ENCODE measurements at regions not wholly inside any gene's neighbourhood (a gene's known extent, or its start where the extent isn't known, plus 50 kb on each side); places are given as distances from the start of the nearest gene placed in this dataset.

GRCh38 chr11:133705873-133706272, 139.4 kb downstream of the SPATA19 start:
- Mint-ChIP-seq H3K4me1 (ENCODE audit: low read depth) (no peaks in the 10 kb centered on the region), H3K36me3 (ENCODE audit: low read depth) (no peaks in the 10 kb centered on the region), H3K27ac (no peak overlapping the region), H3K27me3 (ENCODE audit: low read depth) (no peaks in the 10 kb centered on the region), H3K9me3 (ENCODE audit: insufficient read depth) (no peaks in the 10 kb centered on the region), H3K4me3 (no peak overlapping the region)
- ChIA-PET POLR2A (no interaction called here), CTCF (no interaction called here)
- ATAC-seq (no peak), DNase-seq (no peak)

GRCh38 chr11:133705074-133705648, 140.2 kb downstream of the SPATA19 start:
- ATAC-seq (no peak), DNase-seq (no peak)
- Mint-ChIP-seq H3K27me3 (ENCODE audit: low read depth) (no peaks in the 10 kb centered on the region), H3K27ac (no peak overlapping the region), H3K36me3 (ENCODE audit: low read depth) (no peaks in the 10 kb centered on the region), H3K9me3 (ENCODE audit: insufficient read depth) (no peaks in the 10 kb centered on the region), H3K4me1 (ENCODE audit: low read depth) (no peaks in the 10 kb centered on the region), H3K4me3 (no peak overlapping the region)
- POLR2A ChIA-PET: no interaction called here
- CTCF ChIA-PET: no interaction called here

- DNase-seq: no peak
- Mint-ChIP-seq H3K27ac (no peak overlapping the region), H3K27me3 (ENCODE audit: low read depth) (no peaks in the 10 kb centered on the region), H3K36me3 (ENCODE audit: low read depth) (no peaks in the 10 kb centered on the region), H3K9me3 (ENCODE audit: insufficient read depth) (no peaks in the 10 kb centered on the region), H3K4me1 (ENCODE audit: low read depth) (no peaks in the 10 kb centered on the region), H3K4me3 (no peak overlapping the region)
- POLR2A ChIA-PET: no interaction called here
- no peak for ATAC-seq
- CTCF ChIA-PET: no interaction called here
Observed at GRCh38 chr11:133699071-133699470, 146.2 kb downstream of the SPATA19 start.

- H3K27ac Mint-ChIP-seq: no peak overlapping the region
- H3K9me3 Mint-ChIP-seq (ENCODE audit: insufficient read depth): no peaks in the 10 kb centered on the region
- no peaks in the 10 kb centered on the region for H3K27me3 Mint-ChIP-seq (ENCODE audit: low read depth)
- ATAC-seq: no peak
- POLR2A ChIA-PET: no interaction called here
- no peaks in the 10 kb centered on the region for H3K36me3 Mint-ChIP-seq (ENCODE audit: low read depth)
- H3K4me1 Mint-ChIP-seq (ENCODE audit: low read depth): no peaks in the 10 kb centered on the region
- DNase-seq: no peak
- CTCF ChIA-PET: interaction anchor here (0.7 kb wide), 1 partner anchor 87 kb away, joined by 3 read pairs; no protein-coding TSS in a partner anchor
- no peak overlapping the region for H3K4me3 Mint-ChIP-seq
Observed at GRCh38 chr11:133698654-133699053, 146.7 kb downstream of the SPATA19 start.

- Mint-ChIP-seq H3K4me1 (ENCODE audit: low read depth) (no peaks in the 10 kb centered on the region), H3K27me3 (ENCODE audit: low read depth) (no peaks in the 10 kb centered on the region), H3K36me3 (ENCODE audit: low read depth) (no peaks in the 10 kb centered on the region), H3K27ac (no peak overlapping the region), H3K4me3 (no peak overlapping the region), H3K9me3 (ENCODE audit: insufficient read depth) (no peaks in the 10 kb centered on the region)
- ChIA-PET POLR2A (no interaction called here), CTCF (no interaction called here)
- ATAC-seq: no peak
- DNase-seq: no peak
Observed at GRCh38 chr11:133697603-133698180, 147.6 kb downstream of the SPATA19 start.

- POLR2A ChIA-PET: no interaction called here
- Mint-ChIP-seq H3K9me3 (ENCODE audit: insufficient read depth) (no peaks in the 10 kb centered on the region), H3K27ac (no peak overlapping the region), H3K4me1 (ENCODE audit: low read depth) (no peaks in the 10 kb centered on the region), H3K36me3 (ENCODE audit: low read depth) (no peaks in the 10 kb centered on the region), H3K27me3 (ENCODE audit: low read depth) (no peaks in the 10 kb centered on the region), H3K4me3 (no peak overlapping the region)
- ATAC-seq (no peak), DNase-seq (no peak)
- CTCF ChIA-PET: no interaction called here
Observed at GRCh38 chr11:133697161-133697560, 148.2 kb downstream of the SPATA19 start.

GRCh38 chr11:133695387-133695786, 149.9 kb downstream of the SPATA19 start:
- CTCF ChIA-PET: no interaction called here
- H3K9me3 Mint-ChIP-seq (ENCODE audit: insufficient read depth): no peaks in the 10 kb centered on the region
- no peaks in the 10 kb centered on the region for H3K36me3 Mint-ChIP-seq (ENCODE audit: low read depth)
- H3K4me1 Mint-ChIP-seq (ENCODE audit: low read depth): no peaks in the 10 kb centered on the region
- no peak overlapping the region for H3K27ac Mint-ChIP-seq
- DNase-seq (no peak), ATAC-seq (no peak)
- H3K27me3 Mint-ChIP-seq (ENCODE audit: low read depth): no peaks in the 10 kb centered on the region
- POLR2A ChIA-PET: no interaction called here
- no peak overlapping the region for H3K4me3 Mint-ChIP-seq

- Mint-ChIP-seq H3K27me3 (ENCODE audit: low read depth) (peaks cover 2% of the 10 kb centered on the region), H3K36me3 (ENCODE audit: low read depth) (no peaks in the 10 kb centered on the region), H3K27ac (no peak overlapping the region), H3K4me3 (no peak overlapping the region), H3K9me3 (ENCODE audit: insufficient read depth) (no peaks in the 10 kb centered on the region), H3K4me1 (ENCODE audit: low read depth) (no peaks in the 10 kb centered on the region)
- DNase-seq (no peak), ATAC-seq (no peak)
- ChIA-PET CTCF (no interaction called here), POLR2A (no interaction called here)
Observed at GRCh38 chr11:133694701-133695100, 150.6 kb downstream of the SPATA19 start.

GRCh38 chr11:133693110-133693509, 152.2 kb downstream of the SPATA19 start:
- Mint-ChIP-seq H3K36me3 (ENCODE audit: low read depth) (no peaks in the 10 kb centered on the region), H3K4me1 (ENCODE audit: low read depth) (no peaks in the 10 kb centered on the region), H3K9me3 (ENCODE audit: insufficient read depth) (no peaks in the 10 kb centered on the region), H3K27me3 (ENCODE audit: low read depth) (peaks cover 2% of the 10 kb centered on the region), H3K4me3 (no peak overlapping the region), H3K27ac (no peak overlapping the region)
- ChIA-PET POLR2A (no interaction called here), CTCF (no interaction called here)
- DNase-seq: no peak
- no peak for ATAC-seq

- Mint-ChIP-seq H3K4me3 (no peak overlapping the region), H3K4me1 (ENCODE audit: low read depth) (no peaks in the 10 kb centered on the region), H3K9me3 (ENCODE audit: insufficient read depth) (no peaks in the 10 kb centered on the region), H3K36me3 (ENCODE audit: low read depth) (no peaks in the 10 kb centered on the region), H3K27me3 (ENCODE audit: low read depth) (peaks cover 2% of the 10 kb centered on the region), H3K27ac (no peak overlapping the region)
- POLR2A ChIA-PET: no interaction called here
- CTCF ChIA-PET: no interaction called here
- ATAC-seq (no peak), DNase-seq (no peak)
Observed at GRCh38 chr11:133692126-133692934, 153.0 kb downstream of the SPATA19 start.

GRCh38 chr11:133687781-133688180, 155.5 kb upstream of the OPCML start:
- ChIA-PET POLR2A (no interaction called here), CTCF (no interaction called here)
- Mint-ChIP-seq H3K4me3 (no peak overlapping the region), H3K27me3 (ENCODE audit: low read depth) (peaks cover 2% of the 10 kb centered on the region), H3K36me3 (ENCODE audit: low read depth) (no peaks in the 10 kb centered on the region), H3K27ac (no peak overlapping the region), H3K4me1 (ENCODE audit: low read depth) (no peaks in the 10 kb centered on the region), H3K9me3 (ENCODE audit: insufficient read depth) (no peaks in the 10 kb centered on the region)
- ATAC-seq (no peak), DNase-seq (no peak)

GRCh38 chr11:133681901-133682300, 149.6 kb upstream of the OPCML start:
- Mint-ChIP-seq H3K4me1 (ENCODE audit: low read depth) (no peaks in the 10 kb centered on the region), H3K9me3 (ENCODE audit: insufficient read depth) (no peaks in the 10 kb centered on the region), H3K27ac (no peak overlapping the region), H3K4me3 (no peak overlapping the region), H3K27me3 (ENCODE audit: low read depth) (peaks cover 2% of the 10 kb centered on the region), H3K36me3 (ENCODE audit: low read depth) (no peaks in the 10 kb centered on the region)
- ChIA-PET CTCF (no interaction called here), POLR2A (no interaction called here)
- no peak for DNase-seq
- no peak for ATAC-seq

Data from activated CD8-positive, alpha-beta T cell treated with anti-CD3 and anti-CD28 coated beads, Interleukin-2, amount 10 ng/mL, durations not matched to agents 7 days and 5 days (primary cell).